Psoas muscle (tissue), 7 donors: ENCODE measurements at regions not wholly inside any gene's neighbourhood (a gene's known extent, or its start where the extent isn't known, plus 50 kb on each side); places are given as distances from the start of the nearest gene placed in this dataset.

Experiments
- ATAC-seq, 4 donors: fragments of 200-7000 bp; cut with Tn5 transposase; one replicate each; pipeline ENCODE4 v1.9.1; 2020; ENCODE audit warnings: moderate library complexity in 3 of 4, mild to moderate bottlenecking in 2 of 4
- DNase-seq, 2 donors: peaks; one replicate each; pipeline ENCODE4 v3.0.0-alpha.2; 2020
- H3K27ac ChIP-seq: fragments of 200-600 bp; one replicate; pipeline ENCODE4 v1.8.0; 2022
- H3K27me3 ChIP-seq, 3 donors: fragments of 200-600 bp in 1 of 3; one replicate each; pipeline versions ENCODE4 v1.6.1 to v1.8.0; 2013 to 2022; ENCODE audit warnings: low read length in 2 of 3, mild to moderate bottlenecking in 2 of 3, moderate library complexity in 1 of 3; ENCODE audit not compliant: insufficient read depth in 3 of 3
- H3K36me3 ChIP-seq, 2 donors: fragments of 200-600 bp in 1 of 2; one replicate each; pipeline versions ENCODE4 v1.6.1 to v1.8.0; 2013 to 2022; ENCODE audit warnings: low read depth in 1 of 2, mild to moderate bottlenecking in 1 of 2, moderate library complexity in 1 of 2; ENCODE audit not compliant: insufficient read depth in 1 of 2
- H3K4me1 ChIP-seq: fragments of 200-600 bp; one replicate; pipeline ENCODE4 v1.8.0; 2022
- H3K4me3 ChIP-seq: fragments of 200-600 bp; one replicate; pipeline ENCODE4 v1.8.0; 2022; ENCODE audit warnings: mild to moderate bottlenecking
- H3K9me3 ChIP-seq: fragments of 200-600 bp; one replicate; pipeline ENCODE4 v1.8.0; 2022
- WGBS, 3 donors: extraction: QIAGEN DNeasy Blood & Tissue Kit; methylation state at CpG; one replicate each; pipeline versions ENCODE4 v1.1.6 to v1.1.7; 2013; 5-methylcytosine and 5-hydroxymethylcytosine counted together
- intact Hi-C, 2 donors: fragments of 100-400 bp; cut with DNase I; formaldehyde crosslinking; loops; one replicate each; pipeline versions ENCODE4 v1.11.0 to v1.14.2; 2022
- TF ChIP-seq, protein P1 (sequence below): fragments of 200-600 bp; IDR thresholded peaks from one replicate; pipeline ENCODE4 v1.8.0; 2022; ENCODE audit warnings: antibody characterized with exemption
- donor health status: healthy with polysubstance abuse.
- donor health status: DM: no; HTN: no; CAD: no; lungs with moderate emphysema.
- donor health status: Bipolar disorder and iron deficiency.
- donor health status: healthy.
- donor health status: DM: yes; HTN: yes; CAD: no.
- donor health status: DM: no; HTN: no; CAD: no.
- donor health status: DM: yes; HTN: yes; CAD: no.

GRCh38 chr22:26981111-26981510 is 323.7 kb downstream of the MIAT start:
- H3K4me3 ChIP-seq: no peak overlapping the region

DNA sequence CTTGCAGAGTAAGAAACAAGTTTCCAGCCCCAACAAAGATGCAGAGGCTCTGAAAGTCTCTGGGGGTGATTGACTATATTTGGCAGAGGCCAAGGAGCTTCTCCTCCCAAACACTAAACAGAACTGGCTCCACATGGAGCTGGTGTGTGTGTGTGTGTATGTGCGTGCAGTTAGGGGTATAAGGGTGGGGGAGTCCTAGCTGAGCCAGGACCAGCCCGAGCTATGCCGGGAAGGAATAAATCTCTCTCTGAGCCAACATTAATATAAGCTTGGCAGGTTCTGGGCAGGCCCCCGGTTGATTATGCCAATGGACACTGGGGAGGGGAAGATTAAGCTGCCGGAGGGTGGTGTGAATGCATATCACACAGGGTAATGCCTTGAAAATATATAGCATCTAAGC is 324.2 kb downstream of the MIAT start:
- ATAC-seq: no peak
- H3K27ac ChIP-seq: no peak overlapping the region

More at GRCh38 chr22:26981111-26981510, 323.7 kb downstream of the MIAT start:
- Histone ChIP-seq H3K27me3 (peaks cover 2 to 74% (median 3%) of the 10 kb centered on the region in 3 donors), H3K9me3 (no peaks in the 10 kb centered on the region), H3K27ac (no peak overlapping the region), H3K36me3 (no peaks in the 10 kb centered on the region), H3K4me1 (no peaks in the 10 kb centered on the region)
- intact Hi-C loops: no loop called here
- no peak for ATAC-seq
- TF ChIP-seq, protein P1, sequence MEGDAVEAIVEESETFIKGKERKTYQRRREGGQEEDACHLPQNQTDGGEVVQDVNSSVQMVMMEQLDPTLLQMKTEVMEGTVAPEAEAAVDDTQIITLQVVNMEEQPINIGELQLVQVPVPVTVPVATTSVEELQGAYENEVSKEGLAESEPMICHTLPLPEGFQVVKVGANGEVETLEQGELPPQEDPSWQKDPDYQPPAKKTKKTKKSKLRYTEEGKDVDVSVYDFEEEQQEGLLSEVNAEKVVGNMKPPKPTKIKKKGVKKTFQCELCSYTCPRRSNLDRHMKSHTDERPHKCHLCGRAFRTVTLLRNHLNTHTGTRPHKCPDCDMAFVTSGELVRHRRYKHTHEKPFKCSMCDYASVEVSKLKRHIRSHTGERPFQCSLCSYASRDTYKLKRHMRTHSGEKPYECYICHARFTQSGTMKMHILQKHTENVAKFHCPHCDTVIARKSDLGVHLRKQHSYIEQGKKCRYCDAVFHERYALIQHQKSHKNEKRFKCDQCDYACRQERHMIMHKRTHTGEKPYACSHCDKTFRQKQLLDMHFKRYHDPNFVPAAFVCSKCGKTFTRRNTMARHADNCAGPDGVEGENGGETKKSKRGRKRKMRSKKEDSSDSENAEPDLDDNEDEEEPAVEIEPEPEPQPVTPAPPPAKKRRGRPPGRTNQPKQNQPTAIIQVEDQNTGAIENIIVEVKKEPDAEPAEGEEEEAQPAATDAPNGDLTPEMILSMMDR: no peak
- DNase-seq: no peak
- WGBS, 3 donors: 81 to 88% (median 86%) methylated on average over 7 of the region's 7 CpGs

DNA sequence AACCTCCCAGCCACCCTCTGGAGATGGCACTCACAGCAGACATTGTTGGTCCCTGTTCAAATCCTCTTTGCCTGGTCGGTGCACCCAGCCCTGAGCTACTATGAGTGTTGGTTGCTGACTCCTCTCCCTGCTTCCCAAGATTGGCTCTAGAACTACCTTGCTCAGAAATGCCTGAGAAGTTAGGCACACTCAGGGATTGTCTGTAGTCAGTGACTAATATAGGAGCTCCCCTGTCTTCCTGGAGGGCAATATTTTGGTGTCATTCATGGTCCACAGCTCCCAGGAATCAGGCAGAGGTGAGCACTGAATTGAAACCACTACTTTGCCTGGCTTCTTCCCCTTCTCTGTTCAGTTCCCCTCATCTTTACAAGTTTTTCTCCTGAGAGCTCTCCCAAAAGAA is 325.9 kb downstream of the MIAT start:
- no peak for DNase-seq
- H3K36me3 ChIP-seq: no peaks in the 10 kb centered on the region
- WGBS, 3 donors: 33 to 79% (median 39%) methylated on average over 1 of the region's 1 CpG
- no peak overlapping the region for H3K27ac ChIP-seq
- H3K4me3 ChIP-seq: no peak overlapping the region
- intact Hi-C loops: no loop called here
- no peaks in the 10 kb centered on the region for H3K9me3 ChIP-seq
- TF ChIP-seq, protein P1: no peak
- no peaks in the 10 kb centered on the region for H3K4me1 ChIP-seq
- ATAC-seq: no peak
- peaks cover 0 to 63% (median 3%) of the 10 kb centered on the region in 3 donors for H3K27me3 ChIP-seq

More for the DNA sequence above, 324.2 kb downstream of the MIAT start:
- H3K27me3 ChIP-seq: peaks cover 2 to 72% (median 3%) of the 10 kb centered on the region in 3 donors
- DNase-seq: no peak
- 34 to 46% (median 40%) methylated on average over 5 of the region's 5 CpGs for WGBS, 3 donors
- no peaks in the 10 kb centered on the region for H3K36me3 ChIP-seq
- H3K4me1 ChIP-seq: no peaks in the 10 kb centered on the region
- no peaks in the 10 kb centered on the region for H3K9me3 ChIP-seq
- no peak overlapping the region for H3K4me3 ChIP-seq
- TF ChIP-seq, protein P1: no peak
- intact Hi-C loops: no loop called here

GRCh38 chr22:26985206-26985605 is 327.8 kb downstream of the MIAT start:
- H3K27ac ChIP-seq: no peak overlapping the region
- no peak for ATAC-seq

More at GRCh38 chr22:26985206-26985605, 327.8 kb downstream of the MIAT start:
- TF ChIP-seq, protein P1: no peak
- intact Hi-C loops: no loop called here
- Histone ChIP-seq H3K27me3 (peaks cover 0 to 51% (median 0%) of the 10 kb centered on the region in 3 donors), H3K36me3 (no peaks in the 10 kb centered on the region), H3K9me3 (no peaks in the 10 kb centered on the region), H3K4me1 (no peaks in the 10 kb centered on the region), H3K4me3 (no peak overlapping the region)
- WGBS, 3 donors: 66 to 94% (median 68%) methylated on average over 2 of the region's 2 CpGs
- no peak for DNase-seq
